ENCODE measurements at regions not wholly inside any gene's neighbourhood (a gene's known extent, or its start where the extent isn't known, plus 50 kb on each side); places are given as distances from the start of the nearest gene placed in this dataset.

DNA sequence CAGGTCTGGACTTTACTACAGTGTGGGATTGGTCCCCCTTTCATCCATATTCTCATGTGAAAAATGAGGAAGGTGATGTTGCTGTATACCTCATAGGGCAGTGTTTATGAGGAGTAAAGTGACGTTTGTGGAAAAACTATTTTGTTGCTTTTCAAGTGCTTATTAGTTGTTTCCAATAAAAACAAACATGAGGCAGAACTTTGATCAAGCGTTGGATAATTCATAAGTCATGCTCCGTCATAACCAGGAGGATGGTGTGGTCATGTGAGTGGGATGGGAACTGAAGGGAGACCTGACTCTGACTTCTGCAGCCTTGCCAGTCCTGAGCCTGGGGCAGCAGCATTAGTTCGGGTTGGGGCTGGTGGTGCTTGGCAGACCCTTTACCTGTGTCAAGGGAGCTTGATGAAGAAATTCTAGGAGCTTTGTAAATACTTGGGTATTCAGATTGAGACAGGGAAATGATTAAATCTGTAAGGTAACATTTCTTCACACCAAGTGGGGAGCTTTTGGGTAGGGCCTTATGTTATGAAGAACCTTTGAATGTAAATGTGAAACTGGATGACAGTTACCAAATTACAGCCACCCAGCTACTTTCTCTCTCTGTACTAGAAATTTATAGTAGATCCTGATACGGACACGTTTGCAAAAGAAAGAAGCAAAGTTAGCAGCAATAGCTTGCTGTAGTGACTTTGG is 462.4 kb upstream of the RGS6 start:
- DNase-seq (ENCODE audit: low read depth): no peak
- TF ChIP-seq, protein P1, sequence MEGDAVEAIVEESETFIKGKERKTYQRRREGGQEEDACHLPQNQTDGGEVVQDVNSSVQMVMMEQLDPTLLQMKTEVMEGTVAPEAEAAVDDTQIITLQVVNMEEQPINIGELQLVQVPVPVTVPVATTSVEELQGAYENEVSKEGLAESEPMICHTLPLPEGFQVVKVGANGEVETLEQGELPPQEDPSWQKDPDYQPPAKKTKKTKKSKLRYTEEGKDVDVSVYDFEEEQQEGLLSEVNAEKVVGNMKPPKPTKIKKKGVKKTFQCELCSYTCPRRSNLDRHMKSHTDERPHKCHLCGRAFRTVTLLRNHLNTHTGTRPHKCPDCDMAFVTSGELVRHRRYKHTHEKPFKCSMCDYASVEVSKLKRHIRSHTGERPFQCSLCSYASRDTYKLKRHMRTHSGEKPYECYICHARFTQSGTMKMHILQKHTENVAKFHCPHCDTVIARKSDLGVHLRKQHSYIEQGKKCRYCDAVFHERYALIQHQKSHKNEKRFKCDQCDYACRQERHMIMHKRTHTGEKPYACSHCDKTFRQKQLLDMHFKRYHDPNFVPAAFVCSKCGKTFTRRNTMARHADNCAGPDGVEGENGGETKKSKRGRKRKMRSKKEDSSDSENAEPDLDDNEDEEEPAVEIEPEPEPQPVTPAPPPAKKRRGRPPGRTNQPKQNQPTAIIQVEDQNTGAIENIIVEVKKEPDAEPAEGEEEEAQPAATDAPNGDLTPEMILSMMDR (conservative IDR thresholded peaks at IDR 0.05; ENCODE audit: control insufficient read depth, insufficient read depth, low read depth, low read length): no peak
- H3K4me3 ChIP-seq (ENCODE audit: control insufficient read depth, low read depth, low read length): no peak overlapping the region

DNA sequence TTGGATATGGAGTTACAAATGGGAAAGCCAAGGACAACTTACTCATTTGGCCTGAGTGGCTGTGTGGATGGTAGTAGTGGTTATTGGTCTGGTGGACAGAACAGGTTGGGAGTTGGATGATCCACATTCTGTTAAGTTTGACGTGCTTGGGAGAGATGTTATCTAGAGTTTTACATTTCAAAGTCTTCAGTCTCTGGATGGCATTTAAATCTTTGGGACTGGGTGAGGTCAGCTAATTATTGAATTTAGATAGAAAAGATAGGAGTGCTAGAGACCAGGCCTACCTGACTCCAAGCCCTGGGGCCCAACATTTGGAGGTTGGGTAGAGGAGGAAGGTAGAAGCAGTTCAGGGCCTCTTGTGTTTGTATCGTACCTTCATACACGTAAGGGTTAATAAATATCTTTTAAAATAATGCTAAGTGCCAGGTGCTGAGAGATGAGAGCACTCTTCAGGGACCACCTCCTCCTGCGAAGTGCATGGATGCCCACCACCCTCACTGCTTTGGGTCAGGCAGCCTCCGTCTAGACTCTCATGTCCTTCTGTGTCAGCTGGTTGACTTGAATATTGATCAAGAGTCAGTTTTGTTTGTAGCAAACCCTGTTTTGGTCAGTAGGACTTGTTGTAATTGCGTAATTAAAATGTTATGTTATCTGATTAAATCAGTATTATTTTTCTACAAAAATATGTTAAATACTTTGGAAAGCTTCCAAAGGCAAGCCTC is 460.4 kb upstream of the RGS6 start:
- no peak for DNase-seq (ENCODE audit: low read depth)
- TF ChIP-seq, protein P1 (conservative IDR thresholded peaks at IDR 0.05; ENCODE audit: control insufficient read depth, insufficient read depth, low read depth, low read length): no peak
- H3K4me3 ChIP-seq (ENCODE audit: control insufficient read depth, low read depth, low read length): no peak overlapping the region

DNA sequence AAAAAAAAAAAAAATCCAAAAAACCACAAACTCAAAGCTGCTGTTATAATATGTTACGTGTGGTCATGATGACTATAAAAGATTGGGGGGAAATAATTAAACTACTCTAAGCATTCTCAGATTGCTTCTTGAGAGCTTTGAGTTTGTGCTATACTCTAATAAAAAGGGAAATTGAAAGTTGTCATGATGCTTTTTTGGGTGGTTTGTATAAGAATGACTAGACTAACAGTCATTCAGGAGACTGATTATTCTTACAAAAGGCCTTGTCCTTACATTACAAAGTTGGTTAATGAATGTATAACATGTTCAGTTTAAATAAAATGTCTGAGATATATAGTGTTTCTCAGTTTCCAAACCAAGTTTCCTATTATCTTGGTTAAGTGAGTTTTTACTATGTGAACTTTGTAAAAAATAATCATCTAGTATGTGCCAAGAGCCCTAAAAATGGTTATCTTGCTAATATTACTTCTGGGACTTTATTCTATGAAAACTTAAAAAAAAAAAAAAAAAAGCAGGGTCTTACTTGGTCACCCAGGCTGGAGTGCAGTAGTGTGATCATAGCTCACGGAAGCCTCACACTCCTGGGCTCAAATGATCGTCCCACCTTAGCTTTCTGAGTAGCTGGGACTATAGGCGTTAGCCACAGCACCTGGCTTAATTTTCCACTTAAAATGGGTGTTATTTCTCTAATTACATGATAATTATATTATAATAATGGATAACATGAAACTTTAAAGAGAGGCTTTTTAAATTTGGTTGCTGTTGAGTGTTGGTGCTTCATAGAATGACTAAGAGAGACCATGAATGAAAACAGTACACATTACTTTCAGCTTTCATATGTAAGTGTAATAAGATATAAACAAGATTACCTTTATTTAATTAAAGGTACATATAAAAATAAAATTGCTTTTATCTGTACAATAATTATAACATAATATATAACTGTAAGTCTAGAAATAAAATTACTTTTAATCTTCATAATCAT is 459.6 kb upstream of the RGS6 start:
- TF ChIP-seq, protein P1 (conservative IDR thresholded peaks at IDR 0.05; ENCODE audit: control insufficient read depth, insufficient read depth, low read depth, low read length): no peak
- DNase-seq (ENCODE audit: low read depth): peak; percentile 35
- no peak overlapping the region for H3K4me3 ChIP-seq (ENCODE audit: control insufficient read depth, low read depth, low read length)

DNA sequence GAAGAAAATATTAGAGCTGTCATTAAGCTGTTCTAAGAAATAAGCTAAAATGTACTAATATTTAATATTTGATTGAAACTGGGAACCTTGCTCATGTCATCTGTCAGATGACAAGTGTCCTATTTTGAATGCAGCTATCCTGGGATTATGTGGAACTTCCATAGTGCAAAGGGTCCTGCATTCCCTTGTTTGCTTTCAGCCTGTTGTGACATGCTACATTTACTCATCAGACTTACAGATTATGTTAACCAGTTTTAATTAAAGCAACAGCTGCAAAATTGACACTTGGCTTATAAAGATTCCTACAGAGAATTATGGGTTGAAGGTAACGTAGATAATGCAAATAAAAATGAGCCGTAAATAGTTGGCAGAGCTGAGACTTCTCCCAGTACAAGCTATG is 458.4 kb upstream of the RGS6 start:
- TF ChIP-seq, protein P1 (conservative IDR thresholded peaks at IDR 0.05; ENCODE audit: control insufficient read depth, insufficient read depth, low read depth, low read length): no peak

DNA sequence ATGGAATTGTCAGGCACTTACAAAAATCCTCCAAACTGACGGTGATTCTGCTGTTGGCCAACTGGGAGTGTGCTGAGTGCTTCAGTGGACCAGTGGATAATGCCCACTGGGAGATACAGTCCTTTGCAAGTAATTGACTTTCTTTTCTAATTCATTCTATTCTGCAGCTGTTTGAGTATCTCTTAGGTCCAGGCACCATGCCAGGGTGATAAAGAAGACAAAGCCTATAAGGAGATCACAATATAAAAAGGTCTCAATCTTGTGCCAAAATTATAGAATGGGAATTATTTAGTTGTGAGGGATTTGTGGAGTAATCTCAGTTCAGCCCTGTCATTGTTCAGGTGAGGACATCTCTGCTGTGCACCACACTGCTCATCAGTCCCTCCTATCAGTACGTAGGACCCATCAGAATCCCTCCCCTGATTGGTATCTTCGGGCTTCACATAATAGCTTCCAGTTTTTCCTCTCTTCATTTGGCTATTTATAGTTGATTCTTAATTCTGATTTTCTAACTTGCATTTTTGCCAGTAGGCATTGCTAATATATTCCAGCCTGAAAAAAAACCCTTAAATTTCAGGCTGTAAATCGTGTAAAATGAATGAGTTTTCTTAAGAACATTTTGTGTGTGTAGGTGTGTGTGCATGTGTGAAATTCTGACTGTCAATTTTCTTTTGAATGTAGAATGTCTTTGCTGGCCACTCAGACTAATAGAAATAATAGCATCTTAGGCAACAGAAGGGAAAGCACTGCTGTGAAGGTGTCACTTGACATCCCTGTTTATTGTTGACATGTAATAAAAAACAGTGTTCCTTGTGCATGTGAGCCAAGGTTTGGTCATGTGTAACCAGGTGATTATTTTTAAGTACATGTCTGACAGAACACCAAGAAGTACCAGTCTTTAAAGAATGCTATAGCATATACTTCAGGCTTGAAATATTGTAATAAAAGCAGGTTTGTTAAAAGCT is 457.6 kb upstream of the RGS6 start:
- DNase-seq (ENCODE audit: low read depth): no peak
- no peak overlapping the region for H3K4me3 ChIP-seq (ENCODE audit: control insufficient read depth, low read depth, low read length)

More for the DNA sequence above, 458.4 kb upstream of the RGS6 start:
- DNase-seq (ENCODE audit: low read depth): no peak
- no peak overlapping the region for H3K4me3 ChIP-seq (ENCODE audit: control insufficient read depth, low read depth, low read length)

More for the DNA sequence above, 457.6 kb upstream of the RGS6 start:
- TF ChIP-seq, protein P1 (conservative IDR thresholded peaks at IDR 0.05; ENCODE audit: control insufficient read depth, insufficient read depth, low read depth, low read length): no peak

Data from fibroblast of mammary gland (primary cell).